H9 (cell line): ENCODE measurements at regions not wholly inside any gene's neighbourhood (a gene's known extent, or its start where the extent isn't known, plus 50 kb on each side); places are given as distances from the start of the nearest gene placed in this dataset.

Experiments
- DNase-seq: peaks from one replicate; pipeline ENCODE4 v3.0.0-alpha.2; 2017
- H2AFZ ChIP-seq: one replicate; pipeline ENCODE4 v1.6.1; 2013; ENCODE audit warnings: mild to moderate bottlenecking, low read length, control low read depth, moderate library complexity
- H2AK5ac ChIP-seq: 2 replicates; pipeline ENCODE4 v1.6.1; 2013; ENCODE audit warnings: low read length, control low read depth, mixed read lengths; ENCODE audit not compliant: insufficient read length
- H2BK120ac ChIP-seq: one replicate; pipeline ENCODE4 v1.6.1; 2013; ENCODE audit warnings: low read depth, mild to moderate bottlenecking, low read length, control low read depth, inconsistent platforms; ENCODE audit not compliant: poor library complexity, severe bottlenecking
- H2BK12ac ChIP-seq: 2 replicates; pipeline ENCODE4 v1.6.1; 2013; ENCODE audit warnings: low read length, control low read depth, mixed read lengths, low read depth; ENCODE audit not compliant: insufficient read length
- H2BK15ac ChIP-seq: 2 replicates; pipeline ENCODE4 v1.6.1; 2013; ENCODE audit warnings: low read depth, low read length, control low read depth
- H2BK20ac ChIP-seq: one replicate; pipeline ENCODE4 v1.6.1; 2013; ENCODE audit warnings: low read depth, mild to moderate bottlenecking, low read length, control low read depth, inconsistent platforms; ENCODE audit not compliant: poor library complexity, severe bottlenecking
- H2BK5ac ChIP-seq: 2 replicates; pipeline ENCODE4 v1.6.1; 2013; ENCODE audit warnings: low read length, control low read depth, mixed read lengths; ENCODE audit not compliant: insufficient read length
- H3K14ac ChIP-seq: 2 replicates; pipeline ENCODE4 v1.6.1; 2013; ENCODE audit warnings: low read length, control low read depth; ENCODE audit not compliant: insufficient read depth
- H3K18ac ChIP-seq: 2 replicates; pipeline ENCODE4 v1.6.1; 2013; ENCODE audit warnings: low read depth, mild to moderate bottlenecking, mixed read lengths, low read length, control low read depth; ENCODE audit not compliant: insufficient read length
- H3K23ac ChIP-seq: 2 replicates; pipeline ENCODE4 v1.6.1; 2013; ENCODE audit warnings: low read length, control low read depth, mixed read lengths, low read depth; ENCODE audit not compliant: insufficient read length
- H3K23me2 ChIP-seq: 2 replicates; pipeline ENCODE4 v1.6.1; 2013; ENCODE audit warnings: low read depth, mild to moderate bottlenecking, mixed read lengths, low read length, control low read depth; ENCODE audit not compliant: insufficient read length, poor library complexity, severe bottlenecking
- H3K27ac ChIP-seq: 2 replicates; pipeline ENCODE4 v1.5.1; 2013; ENCODE audit warnings: low read length, control low read depth, mixed read lengths, low read depth; ENCODE audit not compliant: insufficient read length
- H3K27me3 ChIP-seq: 2 replicates; pipeline ENCODE4 v1.6.1; 2013; ENCODE audit warnings: low read length, control low read depth, inconsistent platforms; ENCODE audit not compliant: insufficient read depth
- H3K4ac ChIP-seq: 2 replicates; pipeline ENCODE4 v1.6.1; 2013; ENCODE audit warnings: low read depth, mild to moderate bottlenecking, control low read depth, inconsistent platforms, low read length, moderate library complexity
- H3K4me1 ChIP-seq: 2 replicates; pipeline ENCODE4 v1.6.1; 2013; ENCODE audit warnings: low read length, control low read depth, inconsistent platforms; ENCODE audit not compliant: insufficient read depth
- H3K4me2 ChIP-seq: 2 replicates; pipeline ENCODE4 v1.6.1; 2013; ENCODE audit warnings: low read length, control low read depth, mixed read lengths; ENCODE audit not compliant: insufficient read length, insufficient read depth
- H3K56ac ChIP-seq: 2 replicates; pipeline ENCODE4 v1.6.1; 2013; ENCODE audit warnings: low read depth, mild to moderate bottlenecking, mixed read lengths, low read length, control low read depth; ENCODE audit not compliant: insufficient read length
- H3K79me1 ChIP-seq: 2 replicates; pipeline ENCODE4 v1.6.1; 2013; ENCODE audit warnings: low read depth, mild to moderate bottlenecking, moderate library complexity, low read length, control low read depth, inconsistent platforms; ENCODE audit not compliant: insufficient read depth, poor library complexity, severe bottlenecking
- H3K79me2 ChIP-seq: 2 replicates; pipeline ENCODE4 v1.6.1; 2013; ENCODE audit warnings: low read length, control low read depth, inconsistent platforms; ENCODE audit not compliant: insufficient read depth
- H3K9ac ChIP-seq: 2 replicates; pipeline ENCODE4 v1.6.1; 2013; ENCODE audit warnings: low read length, control low read depth, mixed read lengths; ENCODE audit not compliant: insufficient read length; ENCODE audit errors: extremely low read depth
- H3K9me3 ChIP-seq: one replicate; pipeline ENCODE4 v1.6.1; 2013; ENCODE audit warnings: low read depth, low read length, inconsistent platforms; ENCODE audit not compliant: control insufficient read depth
- H3T11ph ChIP-seq: one replicate; pipeline ENCODE4 v1.6.1; 2013; ENCODE audit warnings: mild to moderate bottlenecking, low read length, control low read depth, inconsistent platforms
- H4K20me1 ChIP-seq: one replicate; pipeline ENCODE4 v1.6.1; 2013; ENCODE audit not compliant: control insufficient read depth, insufficient read length, insufficient read depth
- H4K5ac ChIP-seq: 2 replicates; pipeline ENCODE4 v1.6.1; 2013; ENCODE audit warnings: low read depth, mild to moderate bottlenecking, mixed read lengths, low read length, control low read depth; ENCODE audit not compliant: insufficient read length
- H4K8ac ChIP-seq: replicated peaks from 2 replicates; pipeline ENCODE4 v1.6.1; 2013; ENCODE audit warnings: low read length, control low read depth, mixed read lengths, low read depth; ENCODE audit not compliant: insufficient read length
- H4K91ac ChIP-seq: 2 replicates; pipeline ENCODE4 v1.6.1; 2013; ENCODE audit warnings: low read depth, mild to moderate bottlenecking, moderate library complexity, mixed read lengths, low read length, control low read depth; ENCODE audit not compliant: insufficient read length
- H3K27ac Mint-ChIP-seq, 3 experiments: 2 replicates in 2 of 3; 3 replicates in 1 of 3; pipeline ENCODE4 v1.8.0; 2020 to 2021; ENCODE audit warnings: mixed read lengths in 3 of 3, mild to moderate bottlenecking in 1 of 3, moderate library complexity in 1 of 3
- H3K27me3 Mint-ChIP-seq: 2 replicates; pipeline ENCODE4 v1.8.0; 2021; ENCODE audit warnings: low read depth, mild to moderate bottlenecking, moderate library complexity, mixed read lengths
- H3K36me3 Mint-ChIP-seq, 3 experiments: 2 replicates in 2 of 3; 3 replicates in 1 of 3; pipeline ENCODE4 v1.8.0; 2020 to 2021; ENCODE audit warnings: low read depth in 3 of 3, mixed read lengths in 3 of 3; ENCODE audit not compliant: insufficient read depth in 1 of 3
- H3K4me1 Mint-ChIP-seq, 2 experiments: 2 replicates each; pipeline ENCODE4 v1.8.0; 2020; ENCODE audit warnings: mixed read lengths in 2 of 2
- H3K4me3 Mint-ChIP-seq, 2 experiments: 2 replicates in 1 of 2; 3 replicates in 1 of 2; pipeline ENCODE4 v1.8.0; 2020 to 2021; ENCODE audit warnings: mild to moderate bottlenecking in 2 of 2, mixed read lengths in 2 of 2, moderate library complexity in 1 of 2
- H3K9me3 Mint-ChIP-seq, 2 experiments: 2 replicates in 1 of 2; 3 replicates in 1 of 2; pipeline ENCODE4 v1.8.0; 2020; ENCODE audit warnings: mild to moderate bottlenecking in 2 of 2, mixed read lengths in 2 of 2, moderate library complexity in 1 of 2
- CTCF ChIP-seq: fragments of 200-600 bp; sonication (generic); conservative IDR thresholded peaks from 3 replicates; pipeline ENCODE4 v1.8.0; 2021; ENCODE audit warnings: antibody characterized with exemption, mild to moderate bottlenecking
- WGBS: extraction: QIAGEN DNeasy Blood & Tissue Kit; methylation state at CpG from one replicate; pipeline ENCODE4 v1.1.7; 2013; ENCODE audit warnings: missing lambda C conversion rate, low lambda C conversion rate, mixed read lengths; ENCODE audit not compliant: insufficient read length; ENCODE audit errors: extremely low coverage; 5-methylcytosine and 5-hydroxymethylcytosine counted together

GRCh38 chr3:7973006-7973405 is 528.6 kb upstream of the LMCD1 start:
- Histone ChIP-seq H2BK15ac (no peak overlapping the region), H3K56ac (no peak overlapping the region), H3K18ac (no peak overlapping the region), H2BK12ac (no peak overlapping the region), H3K4me2 (no peak overlapping the region), H3K9me3 (no peaks in the 10 kb centered on the region), H3K4ac (no peak overlapping the region), H2AFZ (no peak overlapping the region), H3K27ac (no peak overlapping the region), H2BK120ac (no peak overlapping the region), H3K27me3 (no peaks in the 10 kb centered on the region), H3T11ph (no peak overlapping the region), H4K20me1 (no peaks in the 10 kb centered on the region), H2BK20ac (no peak overlapping the region), H3K23me2 (no peaks in the 10 kb centered on the region), H4K8ac (no peak overlapping the region), H3K79me2 (peaks cover 2% of the 10 kb centered on the region; the same call in 1 of the 2 replicates), H2AK5ac (no peak overlapping the region), H3K14ac (no peak overlapping the region), H4K5ac (no peak overlapping the region), H3K9ac (no peak overlapping the region), H3K23ac (no peak overlapping the region), H3K4me1 (no peaks in the 10 kb centered on the region), H2BK5ac (no peak overlapping the region), H4K91ac (no peak overlapping the region), H3K79me1 (no peaks in the 10 kb centered on the region)
- Mint-ChIP-seq H3K4me3 (no peak overlapping the region), H3K36me3 (no peaks in the 10 kb centered on the region), H3K9me3 (no peaks in the 10 kb centered on the region; a peak in 1 of 5 replicates), H3K27me3 (no peaks in the 10 kb centered on the region), H3K4me1 (peaks cover 7% of the 10 kb centered on the region in 2 experiments; a peak in 2 of 4 replicates), H3K27ac (no peak overlapping the region)
- DNase-seq, result no peak
- no peak for TF ChIP-seq CTCF
- WGBS, result no CpG with 5 or more reads among the region's 1 CpG
